GM12878 (cell line): ENCODE measurements at regions not wholly inside any gene's neighbourhood (a gene's known extent, or its start where the extent isn't known, plus 50 kb on each side); places are given as distances from the start of the nearest gene placed in this dataset.

Experiments used
- ATAC-seq: fragments of 200-7000 bp; cut with Tn5 transposase; 3 replicates; pipeline ENCODE4 v1.9.1; 2020; ENCODE audit warnings: mild to moderate bottlenecking, moderate library complexity
- BruUV-seq: library from RNA; stranded (reverse); fragments of 400-500 nt; replicated peaks from 2 replicates; lab custom pipeline; 2021; lab: Mats Ljungman, UMichigan
- CTCF ChIA-PET: fragments of 300-600 bp; sonication (Branson Sonifier 250); formaldehyde crosslinking; extraction: SDS; loops from one replicate; lab custom pipeline; 2021; ENCODE audit warnings: inconsistent platforms; lab: Yijun Ruan, JAX
- POLR2A ChIA-PET: fragments of 350-600 bp; formaldehyde crosslinking; extraction: SDS; loops from one replicate; lab custom pipeline; 2021; ENCODE audit warnings: inconsistent platforms; lab: Charles Lee
- RAD21 ChIA-PET: fragments of 300-600 bp; sonication (Branson Sonifier 250); formaldehyde crosslinking; loops from one replicate; lab custom pipeline; 2023; ENCODE audit warnings: antibody characterized with exemption; ENCODE audit not compliant: unreplicated experiment; lab: Charles Lee
- SMC1A ChIA-PET: fragments of 300-600 bp; sonication (Branson Sonifier 250); formaldehyde crosslinking; loops from one replicate; lab custom pipeline; 2023; ENCODE audit not compliant: unreplicated experiment, uncharacterized antibody; lab: Charles Lee
- DNase-seq: peaks from one replicate; pipeline ENCODE4 v3.0.0-alpha.2; 2011; ENCODE audit warnings: low read depth, low spot score
- FAIRE-seq: peaks from 3 replicates; lab custom pipeline; 2011; peaks lifted over from hg19 to GRCh38; lab: Jason Lieb, UNC
- H2AFZ ChIP-seq: 2 replicates; pipeline ENCODE4 v1.6.0; 2011; ENCODE audit warnings: low read depth, low read length, control low read depth; ENCODE audit not compliant: control insufficient read depth
- H3K27ac ChIP-seq: 2 replicates; pipeline ENCODE4 v1.5.1; 2011; ENCODE audit warnings: control low read depth; ENCODE audit not compliant: control insufficient read depth, insufficient read depth
- H3K27me3 ChIP-seq, 2 experiments: replicated peaks in 1 of 2; 2 replicates each; pipeline versions ENCODE4 v1.6.0 to v1.6.1; 2011; ENCODE audit warnings: low read length in 1 of 2; ENCODE audit not compliant: control insufficient read depth in 2 of 2, insufficient read depth in 2 of 2
- H3K36me3 ChIP-seq, 2 experiments: 2 replicates each; pipeline ENCODE4 v1.5.1; 2011; ENCODE audit warnings: low read length in 1 of 2; ENCODE audit not compliant: control insufficient read depth in 2 of 2, insufficient read depth in 2 of 2
- H3K4me1 ChIP-seq: 2 replicates; pipeline ENCODE4 v1.6.1; 2011; ENCODE audit warnings: mild to moderate bottlenecking, low read length, moderate library complexity, mixed read lengths; ENCODE audit not compliant: control insufficient read depth, insufficient read depth
- H3K4me2 ChIP-seq: 2 replicates; pipeline ENCODE4 v1.6.0; 2011; ENCODE audit warnings: control low read depth; ENCODE audit not compliant: control insufficient read depth, insufficient read depth
- H3K4me3 ChIP-seq: fragments of 200-600 bp; sonication (generic); 2 replicates; pipeline ENCODE4 v1.5.1; 2016
- H3K79me2 ChIP-seq: 2 replicates; pipeline ENCODE4 v1.6.0; 2011; ENCODE audit warnings: low read length; ENCODE audit not compliant: control insufficient read depth, insufficient read depth
- H3K9ac ChIP-seq: 2 replicates; pipeline ENCODE4 v1.8.0; 2011; ENCODE audit warnings: low read length, control low read depth, mixed read lengths; ENCODE audit not compliant: control insufficient read depth, insufficient read depth
- H3K9me3 ChIP-seq: replicated peaks from 3 replicates; pipeline ENCODE4 v1.5.1; 2011; ENCODE audit warnings: mild to moderate bottlenecking, low read length; ENCODE audit not compliant: control insufficient read depth, insufficient read depth
- H4K20me1 ChIP-seq: 2 replicates; pipeline ENCODE4 v1.6.0; 2011; ENCODE audit not compliant: control insufficient read depth, insufficient read depth
- ATF7 ChIP-seq: fragments of 450-650 bp; IDR thresholded peaks from 2 replicates; pipeline ENCODE4 v1.6.1; 2016; ENCODE audit warnings: low read depth, mild to moderate bottlenecking
- BCL11A ChIP-seq: IDR thresholded peaks from 2 replicates; pipeline ENCODE4 v1.6.1; 2011; ENCODE audit warnings: low read depth, low read length
- CBX3 ChIP-seq: fragments of 200-600 bp; sonication (generic); IDR thresholded peaks from 2 replicates; pipeline ENCODE4 v1.6.1; 2016; ENCODE audit warnings: low read depth, borderline replicate concordance
- CREM ChIP-seq: IDR thresholded peaks from 2 replicates; pipeline ENCODE4 v1.6.1; 2014; ENCODE audit warnings: antibody characterized with exemption, low read depth
- EED ChIP-seq: sonication (generic); IDR thresholded peaks from 2 replicates; pipeline ENCODE4 v1.6.1; 2016; ENCODE audit warnings: antibody characterized with exemption, low read depth
- EZH2 ChIP-seq: IDR thresholded peaks from 2 replicates; pipeline ENCODE4 v1.6.1; 2012; ENCODE audit warnings: low read depth, mild to moderate bottlenecking, control low read depth, inconsistent platforms, low read length, borderline replicate concordance; ENCODE audit not compliant: control insufficient read depth
- KDM1A ChIP-seq: fragments of 200-600 bp; sonication (generic); IDR thresholded peaks from 2 replicates; pipeline ENCODE4 v1.6.1; 2016; ENCODE audit warnings: borderline replicate concordance
- KLF5 ChIP-seq: fragments of 450-650 bp; IDR thresholded peaks from 2 replicates; pipeline ENCODE4 v1.6.1; 2014; ENCODE audit warnings: mild to moderate bottlenecking; ENCODE audit not compliant: partially characterized antibody
- MEF2B ChIP-seq: fragments of 450-650 bp; IDR thresholded peaks from 2 replicates; pipeline ENCODE4 v1.6.1; 2018; ENCODE audit warnings: mild to moderate bottlenecking, moderate library complexity; ENCODE audit not compliant: partially characterized antibody, poor library complexity, severe bottlenecking
- NFYB ChIP-seq: IDR thresholded peaks from 2 replicates; pipeline ENCODE4 v1.6.1; 2011; ENCODE audit warnings: low read depth, mild to moderate bottlenecking, low read length, improper control_type of control experiment, moderate library complexity; ENCODE audit not compliant: insufficient read depth
- NR2C1 ChIP-seq: fragments of 450-650 bp; IDR thresholded peaks from 2 replicates; pipeline ENCODE4 v1.6.1; 2017; ENCODE audit warnings: antibody characterized with exemption, mild to moderate bottlenecking, moderate library complexity
- POU2F2 ChIP-seq: IDR thresholded peaks from 3 replicates; pipeline ENCODE4 v1.6.1; 2011; ENCODE audit warnings: low read depth, mild to moderate bottlenecking, low read length, borderline replicate concordance
- RCOR1 ChIP-seq: conservative IDR thresholded peaks from 2 replicates; pipeline ENCODE4 v1.6.1; 2012; ENCODE audit warnings: low read depth, low read length, improper control_type of control experiment
- SUPT20H ChIP-seq: IDR thresholded peaks from 2 replicates; pipeline ENCODE4 v1.6.1; 2011; ENCODE audit warnings: low read depth, mild to moderate bottlenecking, low read length, moderate library complexity, borderline replicate concordance; ENCODE audit not compliant: control insufficient read depth
- ZSCAN29 ChIP-seq: fragments of 450-650 bp; IDR thresholded peaks from 2 replicates; pipeline ENCODE4 v1.6.1; 2017; ENCODE audit warnings: mild to moderate bottlenecking, moderate library complexity
- WGBS: methylation state at CpG from one replicate; pipeline ENCODE4 v1.1.6; 2016; ENCODE audit warnings: low lambda C conversion rate; ENCODE audit not compliant: insufficient replicate concordance, insufficient coverage; ENCODE audit errors: missing lambda C conversion rate; 5-methylcytosine and 5-hydroxymethylcytosine counted together
- in situ Hi-C: fragments of 300-500 bp; cut with MboI; formaldehyde crosslinking; loops from 9 replicates; pipeline ENCODE4 v1.14.3; 2018; ENCODE audit warnings: mixed read lengths
- intact Hi-C: fragments of 100-400 bp; cut with micrococcal nuclease; formaldehyde crosslinking; loops from one replicate; pipeline ENCODE4 v1.14.2; 2022; ENCODE audit not compliant: unreplicated experiment
- TF ChIP-seq, protein P1 (sequence below): fragments of 450-650 bp; IDR thresholded peaks from 2 replicates; pipeline ENCODE4 v1.6.1; 2018; ENCODE audit warnings: borderline replicate concordance, mild to moderate bottlenecking; ENCODE audit not compliant: partially characterized antibody

DNA sequence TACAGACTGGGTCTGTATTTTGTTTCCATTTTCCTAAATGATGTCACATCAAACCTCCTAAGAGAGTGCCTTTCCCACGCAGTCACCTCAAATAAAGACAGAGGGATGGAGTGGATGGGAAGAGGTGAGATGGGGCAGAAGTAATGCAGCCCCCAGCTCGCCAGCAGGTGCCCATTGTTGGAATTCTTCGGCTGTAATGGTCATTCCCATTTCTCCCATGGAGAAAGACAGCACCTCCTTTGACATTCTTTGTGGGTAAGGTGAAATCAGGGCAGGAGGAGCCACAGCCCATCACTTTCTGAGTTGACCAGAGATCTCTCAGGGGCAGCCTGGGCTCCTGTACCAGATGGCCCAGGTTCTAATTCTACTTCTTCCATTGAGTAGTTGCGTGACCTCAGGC is 84.4 kb upstream of the NR2F2 start:
- H3K9ac ChIP-seq: no peak overlapping the region
- no peaks in the 10 kb centered on the region for H3K27me3 ChIP-seq
- ATAC-seq (no peak), FAIRE-seq (no peak), DNase-seq (no peak)
- WGBS: 34% methylated on average over 4 of the region's 4 CpGs
- in situ Hi-C loops (no loop called here), intact Hi-C loops (no loop called here)
- TF ChIP-seq EZH2 (no peak), NR2C1 (no peak)
- no peaks in the 10 kb centered on the region for H3K79me2 ChIP-seq
- no peaks in the 10 kb centered on the region for H3K36me3 ChIP-seq
- RAD21 ChIA-PET: no interaction called here
- H4K20me1 ChIP-seq: no peaks in the 10 kb centered on the region
- no peaks in the 10 kb centered on the region for H3K4me1 ChIP-seq
- BruUV-seq: no TSS peak
- SMC1A ChIA-PET: interaction anchor here (1.5 to 2.8 kb wide), 2 partner anchors 11 to 15 kb away, joined by 4 to 13 read pairs; no protein-coding TSS in a partner anchor
- no peak overlapping the region for H3K4me3 ChIP-seq
- H2AFZ ChIP-seq: no peak overlapping the region
- POLR2A ChIA-PET: no interaction called here
- H3K9me3 ChIP-seq: peaks cover 2% of the 10 kb centered on the region; the same call in 1 of the 3 replicates
- H3K27ac ChIP-seq: no peak overlapping the region
- CTCF ChIA-PET: interaction anchor here (0.9 kb wide), 1 partner anchor 10 kb away, joined by 3 read pairs; no protein-coding TSS in a partner anchor
- no peak overlapping the region for H3K4me2 ChIP-seq

- H3K36me3 ChIP-seq: no peaks in the 10 kb centered on the region
- no TSS peak for BruUV-seq
- ChIA-PET POLR2A (no interaction called here), CTCF (no interaction called here), RAD21 (no interaction called here), SMC1A (interaction anchor here (1.0 to 1.6 kb wide), 2 partner anchors 12 to 14 kb away, joined by 3 to 4 read pairs; no protein-coding TSS in a partner anchor)
- no peaks in the 10 kb centered on the region for H4K20me1 ChIP-seq
- ATAC-seq (no peak), DNase-seq (no peak), FAIRE-seq (no peak)
- H3K4me1 ChIP-seq: no peaks in the 10 kb centered on the region
- no peak overlapping the region for H3K4me3 ChIP-seq
- H3K27me3 ChIP-seq: no peaks in the 10 kb centered on the region
- 18% methylated on average over 2 of the region's 2 CpGs for WGBS
- no peak overlapping the region for H3K9ac ChIP-seq
- H3K4me2 ChIP-seq: no peak overlapping the region
- in situ Hi-C loops (no loop called here), intact Hi-C loops (no loop called here)
- H3K79me2 ChIP-seq: no peaks in the 10 kb centered on the region
- H2AFZ ChIP-seq: no peak overlapping the region
- peaks cover 2% of the 10 kb centered on the region; the same call in 1 of the 3 replicates for H3K9me3 ChIP-seq
- TF ChIP-seq NFYB: no peak
- no peak for TF ChIP-seq KDM1A
- no peak for TF ChIP-seq ATF7
- no peak for TF ChIP-seq POU2F2
- TF ChIP-seq, protein P1, sequence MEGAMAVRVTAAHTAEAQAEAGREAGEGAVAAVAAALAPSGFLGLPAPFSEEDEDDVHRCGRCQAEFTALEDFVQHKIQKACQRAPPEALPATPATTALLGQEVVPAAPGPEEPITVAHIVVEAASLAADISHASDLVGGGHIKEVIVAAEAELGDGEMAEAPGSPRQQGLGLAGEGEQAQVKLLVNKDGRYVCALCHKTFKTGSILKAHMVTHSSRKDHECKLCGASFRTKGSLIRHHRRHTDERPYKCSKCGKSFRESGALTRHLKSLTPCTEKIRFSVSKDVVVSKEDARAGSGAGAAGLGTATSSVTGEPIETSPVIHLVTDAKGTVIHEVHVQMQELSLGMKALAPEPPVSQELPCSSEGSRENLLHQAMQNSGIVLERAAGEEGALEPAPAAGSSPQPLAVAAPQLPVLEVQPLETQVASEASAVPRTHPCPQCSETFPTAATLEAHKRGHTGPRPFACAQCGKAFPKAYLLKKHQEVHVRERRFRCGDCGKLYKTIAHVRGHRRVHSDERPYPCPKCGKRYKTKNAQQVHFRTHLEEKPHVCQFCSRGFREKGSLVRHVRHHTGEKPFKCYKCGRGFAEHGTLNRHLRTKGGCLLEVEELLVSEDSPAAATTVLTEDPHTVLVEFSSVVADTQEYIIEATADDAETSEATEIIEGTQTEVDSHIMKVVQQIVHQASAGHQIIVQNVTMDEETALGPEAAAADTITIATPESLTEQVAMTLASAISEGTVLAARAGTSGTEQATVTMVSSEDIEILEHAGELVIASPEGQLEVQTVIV: no peak
- TF ChIP-seq KLF5: no peak
- no peak for TF ChIP-seq RCOR1
- no peak for TF ChIP-seq ZSCAN29
- no peak for TF ChIP-seq SUPT20H
- no peak for TF ChIP-seq CBX3
- no peak for TF ChIP-seq MEF2B
- TF ChIP-seq BCL11A: no peak
- no peak for TF ChIP-seq CREM
- TF ChIP-seq EED: no peak
- no peak overlapping the region for H3K27ac ChIP-seq
These were observed 82.7 kb upstream of the NR2F2 start for GRCh38 chr15:96247621-96248305.
